WTC11 (cell line): ENCODE measurements at regions not wholly inside any gene's neighbourhood (a gene's known extent, or its start where the extent isn't known, plus 50 kb on each side); places are given as distances from the start of the nearest gene placed in this dataset.

ENCODE experiments used
- ATF2 ChIP-seq: sonication (generic); formaldehyde crosslinking; IDR thresholded peaks from 2 replicates; pipeline ENCODE4 v1.8.1; 2022; ENCODE audit warnings: low read depth, missing genetic modification reagents, borderline replicate concordance
- CTCF ChIP-seq: fragments of 200-600 bp; IDR thresholded peaks from 2 replicates; pipeline ENCODE4 v1.8.0; 2022; ENCODE audit warnings: antibody characterized with exemption
- IRF2 ChIP-seq: sonication (generic); formaldehyde crosslinking; IDR thresholded peaks from 2 replicates; pipeline ENCODE4 v1.8.0; 2022; ENCODE audit warnings: low read depth, missing genetic modification reagents, borderline replicate concordance
- JUN ChIP-seq: sonication (generic); formaldehyde crosslinking; IDR thresholded peaks from 2 replicates; pipeline ENCODE4 v1.8.0; 2023; ENCODE audit warnings: mild to moderate bottlenecking, missing genetic modification reagents
- MAX ChIP-seq: sonication (generic); formaldehyde crosslinking; IDR thresholded peaks from 2 replicates; pipeline ENCODE4 v1.8.0; 2022; ENCODE audit warnings: mild to moderate bottlenecking, missing genetic modification reagents
- TEAD1 ChIP-seq: sonication (generic); formaldehyde crosslinking; IDR thresholded peaks from 2 replicates; pipeline ENCODE4 v1.8.0; 2022; ENCODE audit warnings: mild to moderate bottlenecking, missing genetic modification reagents
- USF2 ChIP-seq: sonication (generic); formaldehyde crosslinking; IDR thresholded peaks from 2 replicates; pipeline ENCODE4 v1.8.1; 2023; ENCODE audit warnings: mild to moderate bottlenecking, missing genetic modification reagents, moderate library complexity
- ZNF121 ChIP-seq: sonication (generic); formaldehyde crosslinking; IDR thresholded peaks from 2 replicates; pipeline ENCODE4 v1.8.0; 2023; ENCODE audit warnings: missing genetic modification reagents
- ZNF263 ChIP-seq: sonication (generic); formaldehyde crosslinking; IDR thresholded peaks from 2 replicates; pipeline ENCODE4 v1.8.1; 2022; ENCODE audit warnings: low read depth, mild to moderate bottlenecking, moderate library complexity, missing genetic modification reagents
- ZNF512 ChIP-seq: sonication (generic); formaldehyde crosslinking; IDR thresholded peaks from 2 replicates; pipeline ENCODE4 v1.8.1; 2022; ENCODE audit warnings: missing genetic modification reagents, borderline replicate concordance

- TF ChIP-seq CTCF, result no peak
- TF ChIP-seq TEAD1 (CRISPR knock-in tag), result no peak
- TF ChIP-seq MAX, result no peak
- no peak for TF ChIP-seq ZNF121 (CRISPR knock-in tag)
- no peak for TF ChIP-seq JUN (CRISPR knock-in tag)
- no peak for TF ChIP-seq USF2 (CRISPR knock-in tag)
- no peak for TF ChIP-seq IRF2 (CRISPR knock-in tag)
- TF ChIP-seq ZNF512 (CRISPR knock-in tag), result no peak
- no peak for TF ChIP-seq ATF2
- no peak for TF ChIP-seq ZNF263 (CRISPR knock-in tag)
Observed at GRCh38 chr3:102544741-102545140, 109.9 kb downstream of the ZPLD1 start.
